NCI-H82 treated with DMSO at 0.1 percent for 48 hours (cell line): ENCODE measurements at regions not wholly inside any gene's neighbourhood (a gene's known extent, or its start where the extent isn't known, plus 50 kb on each side); places are given as distances from the start of the nearest gene placed in this dataset.
"Not testable (repeated sequence)": the region's sequence is repeated elsewhere in the genome, so short reads cannot be mapped to it uniquely, and the experiment has no call there.

Experiments
- DNase-seq: peaks from one replicate; lab custom pipeline; 2025; ENCODE audit not compliant: unreplicated experiment; lab: John Stamatoyannopoulos, UW

- no peak for DNase-seq
These were observed 154.3 kb downstream of the RMST start for GRCh38 chr12:97616946-97617345.

- DNase-seq, result no peak
These were observed 166.4 kb downstream of the RMST start for GRCh38 chr12:97628962-97629361.

- DNase-seq, result no peak
These were observed 166.8 kb downstream of the RMST start for GRCh38 chr12:97629382-97629781.

GRCh38 chr12:97630356-97630755 lies 167.8 kb downstream of the RMST start:
- DNase-seq, result no peak

GRCh38 chr12:97630875-97631274 lies 168.3 kb downstream of the RMST start:
- no peak for DNase-seq

GRCh38 chr12:97637770-97638169 lies 175.2 kb downstream of the RMST start:
- no peak for DNase-seq

- DNase-seq, result no peak
These were observed 176.1 kb downstream of the RMST start for GRCh38 chr12:97638739-97639138.

- no peak for DNase-seq
These were observed 177.1 kb downstream of the RMST start for GRCh38 chr12:97639702-97640101.

- DNase-seq, result no peak
These were observed 178.2 kb downstream of the RMST start for GRCh38 chr12:97640826-97641225.

- DNase-seq, result no peak
These were observed 180.3 kb downstream of the RMST start for GRCh38 chr12:97642911-97643310.

GRCh38 chr12:97643924-97644323 lies 181.3 kb downstream of the RMST start:
- DNase-seq, result no peak

GRCh38 chr12:97645726-97646125 lies 183.1 kb downstream of the RMST start:
- no peak for DNase-seq

GRCh38 chr12:97647142-97647541 lies 184.5 kb downstream of the RMST start:
- DNase-seq, result no peak

GRCh38 chr12:97650242-97650641 lies 187.6 kb downstream of the RMST start:
- DNase-seq, result no peak

GRCh38 chr12:97656548-97656947 lies 193.9 kb downstream of the RMST start:
- DNase-seq, result not testable (repeated sequence)

GRCh38 chr12:97659117-97659880 lies 196.7 kb downstream of the RMST start:
- no peak for DNase-seq

- no peak for DNase-seq
These were observed 203.7 kb downstream of the RMST start for GRCh38 chr12:97666263-97666662.

GRCh38 chr12:97672870-97673269 lies 210.3 kb downstream of the RMST start:
- DNase-seq, result no peak

GRCh38 chr12:97680751-97681150 lies 218.1 kb downstream of the RMST start:
- DNase-seq, result no peak

GRCh38 chr12:97681612-97682504 lies 219.3 kb downstream of the RMST start:
- no peak for DNase-seq

- DNase-seq, result no peak
These were observed 222.8 kb downstream of the RMST start for GRCh38 chr12:97685360-97685759.

- DNase-seq, result no peak
These were observed 239.3 kb downstream of the RMST start for GRCh38 chr12:97701901-97702300.
